HT-29 (cell line): ENCODE measurements at regions not wholly inside any gene's neighbourhood (a gene's known extent, or its start where the extent isn't known, plus 50 kb on each side); places are given as distances from the start of the nearest gene placed in this dataset.

Experiments used
- DNase-seq: peaks from one replicate; pipeline ENCODE4 v3.0.0-alpha.2; 2015; ENCODE audit warnings: low spot score

DNA sequence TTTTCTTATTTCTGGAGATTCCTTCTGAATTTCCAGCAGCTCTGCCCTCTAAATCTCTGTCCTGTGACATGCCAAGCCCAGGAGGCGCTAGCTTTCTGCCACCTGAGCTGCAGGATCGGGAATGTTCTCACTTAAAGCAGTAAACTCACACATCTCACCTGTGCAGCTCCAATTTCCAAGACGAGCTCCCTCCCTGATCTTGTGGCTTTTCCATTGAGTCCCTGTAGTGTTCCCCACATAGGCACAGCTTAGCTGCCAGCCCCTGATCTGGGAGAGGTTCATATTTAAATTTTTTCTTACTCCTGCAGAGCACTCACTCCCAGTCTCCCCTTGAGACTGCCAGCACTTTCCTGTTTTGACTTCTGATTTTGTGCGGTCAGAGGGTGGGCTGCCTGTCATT lies 479.3 kb downstream of the GLRX3 start:
- DNase-seq = no peak

DNA sequence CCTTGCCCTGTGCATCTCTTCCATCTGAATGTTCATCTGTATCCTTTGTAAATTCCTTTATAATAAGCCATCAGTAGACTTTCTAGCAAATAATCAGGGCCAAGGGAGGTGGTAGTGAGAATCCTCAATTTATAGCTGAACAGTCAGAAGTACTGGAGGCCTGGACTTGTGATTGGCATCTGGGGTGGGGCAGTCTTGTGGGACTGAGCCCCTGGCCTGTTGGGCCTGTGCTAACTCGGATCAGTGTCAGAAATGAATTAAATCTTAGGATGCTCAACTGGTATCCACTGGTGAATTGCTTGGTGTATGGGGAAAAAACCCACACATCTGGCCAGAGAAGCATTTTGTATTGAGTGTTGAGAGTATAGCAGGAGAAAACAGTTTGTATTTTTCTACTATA lies 481.8 kb downstream of the GLRX3 start:
- no peak for DNase-seq

DNA sequence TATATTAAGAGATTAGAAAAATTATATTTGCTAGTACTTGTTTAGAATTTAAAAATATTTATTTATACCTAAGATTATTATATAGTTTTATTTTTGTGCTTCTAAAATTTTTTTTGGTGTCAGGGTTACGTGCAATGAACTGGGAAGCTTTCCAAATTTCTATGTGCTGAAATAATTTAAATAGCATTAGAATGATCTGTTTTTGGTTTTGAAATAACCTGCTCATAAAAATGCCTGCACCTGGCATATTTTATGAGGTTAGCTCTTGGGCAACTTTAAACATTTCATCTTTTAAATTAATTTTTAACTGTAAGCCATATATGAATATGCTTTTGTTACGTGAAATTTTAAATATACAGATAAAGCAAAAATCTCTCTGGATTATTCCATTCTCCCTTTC lies 482.5 kb downstream of the GLRX3 start:
- DNase-seq = no peak

DNA sequence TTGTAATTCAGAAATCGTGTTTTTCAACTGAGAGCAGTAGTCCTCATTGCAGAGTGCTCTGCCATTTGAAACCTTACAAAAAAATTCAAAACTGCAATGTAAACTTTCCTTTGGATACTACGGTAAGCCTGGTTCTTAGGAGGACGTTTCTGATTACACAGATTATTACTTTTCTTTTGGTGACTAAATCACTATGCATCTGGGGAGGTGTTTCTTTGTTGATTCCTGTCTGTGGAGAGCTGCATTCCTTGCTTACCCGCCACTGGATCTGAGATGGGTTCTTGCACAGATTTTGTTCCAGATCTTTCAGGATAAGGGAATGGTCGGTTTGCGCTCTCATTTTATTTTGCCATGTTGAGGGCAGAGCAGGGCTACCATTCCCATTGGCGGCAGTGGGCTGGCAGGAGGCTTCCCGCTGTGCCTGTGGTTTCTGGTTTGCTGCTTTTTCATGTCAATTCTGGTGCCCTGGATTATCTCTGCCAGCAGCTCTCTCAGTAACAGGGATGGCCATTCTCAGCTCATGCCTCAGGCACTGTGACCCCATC lies 485.1 kb downstream of the GLRX3 start:
- DNase-seq = no peak

GRCh38 chr10:130623680-130624267 lies 487.6 kb downstream of the GLRX3 start:
- DNase-seq = no peak

DNA sequence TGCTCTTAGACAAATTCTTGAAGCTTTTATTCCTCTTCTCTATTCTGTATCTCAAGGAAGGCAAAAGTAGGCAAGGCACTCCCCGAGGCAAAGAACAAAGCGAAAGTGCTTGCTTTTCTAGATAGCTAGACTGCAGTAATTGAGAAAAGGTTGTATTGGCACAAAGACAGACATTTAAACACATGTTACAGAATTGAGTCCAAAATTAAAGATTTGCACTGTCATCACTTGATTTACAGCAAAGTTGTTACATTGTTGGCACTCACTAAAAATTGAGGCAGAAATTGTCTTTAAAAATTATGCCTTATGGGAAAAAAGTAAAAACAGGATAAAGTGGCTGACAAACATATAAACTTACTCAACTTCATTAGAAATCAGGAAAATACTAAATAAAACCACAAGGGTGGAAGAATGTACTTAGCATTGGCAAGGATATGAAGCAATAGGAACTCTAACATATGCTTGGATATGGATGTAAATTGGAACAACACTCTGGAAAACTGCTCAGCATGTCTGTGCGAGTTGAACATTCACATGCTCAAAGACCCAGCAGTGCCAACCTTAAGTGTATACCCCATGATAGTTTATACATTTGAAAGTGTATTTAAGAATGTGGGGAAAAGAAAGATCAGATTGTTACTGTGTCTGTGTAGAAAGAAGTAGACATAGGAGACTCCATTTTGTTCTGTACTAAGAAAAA lies 491.3 kb downstream of the GLRX3 start:
- no peak for DNase-seq

GRCh38 chr10:130630135-130630534 lies 493.9 kb downstream of the GLRX3 start:
- no peak for DNase-seq

- no peak for DNase-seq
These were observed 495.2 kb downstream of the GLRX3 start for GRCh38 chr10:130631142-130632096.

DNA sequence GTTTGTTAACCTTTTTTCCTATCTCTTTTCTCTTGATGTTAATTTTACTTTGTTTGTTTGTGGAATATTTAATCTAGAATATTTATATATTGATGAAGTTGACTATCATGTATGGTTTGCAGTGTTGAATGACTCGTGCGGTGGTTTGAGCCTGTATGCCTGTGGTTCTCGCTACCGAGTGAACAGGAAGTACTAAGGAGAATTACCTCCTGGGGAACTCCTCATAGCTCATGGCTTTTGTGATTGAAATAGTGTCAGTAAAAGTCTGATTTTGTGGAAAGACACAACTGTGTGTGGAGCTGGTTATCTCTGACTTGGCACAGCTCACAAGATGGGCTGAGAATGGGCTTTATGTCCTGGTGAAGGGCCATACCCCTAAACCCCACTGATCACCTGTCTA lies 498.6 kb downstream of the GLRX3 start:
- DNase-seq = no peak

DNA sequence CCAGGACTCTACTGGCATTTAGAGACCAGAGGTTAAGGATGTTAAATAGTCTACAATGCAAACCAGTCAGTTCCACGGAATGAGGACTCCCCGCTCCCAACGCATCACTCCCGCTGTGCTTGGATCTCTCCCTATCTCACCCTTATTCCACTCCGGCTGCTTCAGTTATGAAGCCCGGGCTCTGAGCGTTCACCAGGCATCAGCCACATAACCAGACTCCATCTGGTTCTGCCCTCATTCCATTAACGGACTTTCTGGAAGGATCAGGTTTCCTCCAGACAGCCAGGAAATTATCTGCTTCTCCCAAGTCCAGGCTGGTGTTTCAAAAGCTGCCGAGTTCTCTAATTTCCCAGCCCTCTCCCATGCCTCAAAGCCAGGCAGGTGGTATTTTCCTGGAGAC lies 499.3 kb downstream of the GLRX3 start:
- no peak for DNase-seq

DNA sequence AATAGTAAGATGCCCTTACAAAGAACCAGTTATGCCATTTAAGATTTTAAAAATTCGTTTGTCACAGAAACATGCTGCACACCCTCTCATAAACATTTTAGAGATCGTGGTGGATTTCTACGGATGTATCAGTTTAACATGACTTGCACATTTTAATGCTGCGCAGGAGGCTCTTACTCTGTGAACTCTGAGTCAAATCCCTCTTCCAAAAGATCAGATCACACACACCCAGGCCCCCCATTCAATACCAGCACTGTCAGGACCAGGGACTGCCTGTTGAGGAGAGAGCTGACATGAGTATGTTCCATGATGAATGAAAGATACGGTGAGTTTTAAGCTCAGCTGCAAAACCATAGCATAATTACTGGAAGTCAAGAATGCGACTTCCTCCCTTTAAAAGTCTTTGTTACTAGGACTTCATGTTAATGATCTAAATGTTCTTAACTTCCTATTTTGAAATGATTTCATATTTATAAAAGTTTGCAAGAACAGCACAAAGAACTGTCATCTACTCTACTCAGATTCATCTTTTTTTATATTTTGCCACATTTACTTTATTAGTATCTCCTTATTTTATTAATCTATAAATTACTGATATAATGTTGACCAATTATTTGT lies 500.2 kb downstream of the GLRX3 start:
- DNase-seq = no peak

- no peak for DNase-seq
These were observed 501.0 kb downstream of the GLRX3 start for GRCh38 chr10:130637089-130637676.

DNA sequence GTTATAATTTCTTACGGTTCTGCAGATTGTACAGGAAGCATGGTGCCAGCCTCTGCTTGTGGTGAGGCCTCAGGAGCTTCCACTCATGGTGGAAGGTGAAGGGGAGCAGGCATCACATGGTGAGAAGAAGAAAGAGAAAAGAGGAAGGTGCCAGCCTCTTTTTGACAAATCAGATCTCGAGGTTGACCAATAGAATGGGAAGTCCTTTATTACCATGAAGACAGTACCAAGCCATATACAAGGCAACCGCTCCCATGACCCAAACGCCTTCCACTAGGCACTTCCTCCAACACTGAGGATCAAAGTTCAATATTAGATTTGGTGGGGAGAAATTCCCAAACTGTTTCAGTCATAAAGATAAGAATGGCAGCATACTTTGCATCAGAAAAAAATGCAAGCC lies 502.8 kb downstream of the GLRX3 start:
- DNase-seq = no peak

- DNase-seq = no peak
These were observed 506.7 kb downstream of the GLRX3 start for GRCh38 chr10:130642926-130643325.

DNA sequence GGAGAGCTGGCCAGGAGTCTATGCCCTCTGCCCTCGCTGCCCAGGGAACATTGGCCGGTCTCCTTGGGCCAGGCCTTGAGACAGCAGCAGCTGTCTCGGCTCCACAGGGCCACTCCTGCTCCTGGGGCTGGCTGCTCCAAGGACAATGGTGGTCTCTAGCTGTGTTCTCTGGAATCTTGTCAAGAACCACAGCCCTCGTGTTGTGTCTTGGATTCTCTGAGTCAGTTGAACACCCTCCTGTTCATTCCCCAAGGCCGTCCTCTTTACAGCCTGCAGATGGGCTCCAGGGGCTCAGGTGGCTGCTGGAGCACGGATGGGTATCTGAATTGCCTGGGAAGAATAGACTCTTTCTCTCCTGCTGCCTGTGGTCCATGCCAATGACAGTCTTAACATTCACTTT lies 511.1 kb downstream of the GLRX3 start:
- no peak for DNase-seq

GRCh38 chr10:130648807-130649206 lies 512.6 kb downstream of the GLRX3 start:
- DNase-seq = no peak

- DNase-seq = no peak
These were observed 516.4 kb downstream of the GLRX3 start for GRCh38 chr10:130652544-130652943.

- DNase-seq = no peak
These were observed 516.9 kb downstream of the GLRX3 start for GRCh38 chr10:130652964-130653578.

- DNase-seq = no peak
These were observed 518.5 kb downstream of the GLRX3 start for GRCh38 chr10:130654726-130655125.

DNA sequence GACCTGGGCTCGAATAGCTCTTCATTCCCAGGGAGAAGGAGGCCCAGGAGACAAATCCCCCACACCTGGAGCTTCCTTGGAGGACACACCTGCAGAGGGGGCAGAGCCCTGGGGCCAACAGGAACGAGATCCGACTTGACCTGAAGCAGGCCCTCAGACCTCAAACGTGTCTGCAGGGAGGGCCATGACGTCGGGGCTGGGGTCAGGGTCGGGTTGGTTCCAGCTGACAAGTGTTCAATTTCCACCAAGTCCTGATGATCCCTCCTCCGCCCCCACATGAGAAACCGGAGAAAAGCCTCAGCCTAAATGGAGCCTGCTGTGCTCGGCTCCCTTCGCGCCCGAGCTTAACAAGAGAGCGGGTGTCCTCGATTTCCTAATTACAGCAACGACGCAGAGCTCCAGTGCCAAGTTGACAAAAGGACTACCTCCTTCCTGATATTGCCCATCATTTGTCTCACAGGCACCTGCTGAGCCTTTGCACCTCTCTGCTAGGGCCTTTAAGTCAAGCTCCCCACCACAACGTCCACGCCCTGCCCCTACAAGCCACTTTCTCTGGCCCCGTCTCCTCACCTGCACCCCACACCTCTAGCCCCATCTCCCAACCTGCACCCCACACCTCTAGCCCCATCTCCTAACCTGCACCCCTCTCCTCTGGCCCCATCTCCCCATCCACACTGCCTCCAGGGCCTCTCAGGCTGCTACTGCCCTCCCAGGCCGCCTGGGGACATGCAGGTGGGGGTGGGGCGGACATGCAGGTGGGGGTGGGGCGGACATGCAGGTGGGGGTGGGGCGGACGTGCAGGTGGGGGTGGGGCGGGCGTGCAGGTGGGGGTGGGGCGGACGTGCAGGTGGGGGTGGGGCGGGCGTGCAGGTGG lies 519.4 kb downstream of the GLRX3 start:
- DNase-seq = no peak
